HG03039 (cell line): ENCODE measurements at regions not wholly inside any gene's neighbourhood (a gene's known extent, or its start where the extent isn't known, plus 50 kb on each side); places are given as distances from the start of the nearest gene placed in this dataset.
A peak's percentile ranks its signal among the peaks of the same experiment; 100 is the strongest.

Source experiments
- ATAC-seq: cut with Tn5 transposase; IDR thresholded peaks from one replicate; pipeline ENCODE4 v1.9.1; 2021; ENCODE audit warnings: mild to moderate bottlenecking, moderate library complexity; ENCODE audit not compliant: unreplicated experiment

DNA sequence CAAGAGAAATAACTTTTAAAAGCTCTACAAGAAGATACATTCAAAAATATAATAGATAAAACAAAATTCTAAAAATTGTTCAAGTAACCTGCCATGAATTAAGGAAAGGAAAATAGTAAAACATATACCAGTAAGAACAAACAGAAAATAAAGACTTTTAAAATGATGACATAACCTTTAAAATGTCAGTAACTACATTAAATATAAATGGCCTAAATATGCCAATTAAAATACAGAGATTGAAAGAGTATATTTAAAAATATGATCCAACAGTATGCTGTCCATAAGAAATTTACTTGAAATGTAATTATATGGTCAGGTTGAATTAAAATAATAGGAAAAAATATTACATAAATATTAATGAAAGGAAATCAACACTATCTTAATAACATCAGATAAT, 911.7 kb upstream of the POU3F3 start:
- no peak for ATAC-seq

DNA sequence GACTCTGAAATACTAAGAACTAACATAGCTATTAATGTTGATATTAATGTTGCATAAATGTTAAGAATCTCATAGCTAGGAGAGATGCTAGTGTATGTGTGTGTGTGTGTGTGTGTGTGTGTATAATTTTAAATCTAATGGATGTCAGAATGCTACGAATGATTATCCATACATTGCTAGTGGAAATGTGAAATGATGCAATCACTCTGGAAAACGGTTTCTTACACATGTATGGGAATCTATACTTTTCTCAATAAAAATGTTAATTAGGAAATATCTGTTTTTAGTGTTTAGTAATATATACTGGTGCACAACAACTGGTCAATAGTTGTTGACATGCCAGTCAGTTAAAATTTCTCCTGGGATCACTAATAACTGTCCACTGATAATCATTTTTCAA, 908.8 kb upstream of the POU3F3 start:
- ATAC-seq = no peak

DNA sequence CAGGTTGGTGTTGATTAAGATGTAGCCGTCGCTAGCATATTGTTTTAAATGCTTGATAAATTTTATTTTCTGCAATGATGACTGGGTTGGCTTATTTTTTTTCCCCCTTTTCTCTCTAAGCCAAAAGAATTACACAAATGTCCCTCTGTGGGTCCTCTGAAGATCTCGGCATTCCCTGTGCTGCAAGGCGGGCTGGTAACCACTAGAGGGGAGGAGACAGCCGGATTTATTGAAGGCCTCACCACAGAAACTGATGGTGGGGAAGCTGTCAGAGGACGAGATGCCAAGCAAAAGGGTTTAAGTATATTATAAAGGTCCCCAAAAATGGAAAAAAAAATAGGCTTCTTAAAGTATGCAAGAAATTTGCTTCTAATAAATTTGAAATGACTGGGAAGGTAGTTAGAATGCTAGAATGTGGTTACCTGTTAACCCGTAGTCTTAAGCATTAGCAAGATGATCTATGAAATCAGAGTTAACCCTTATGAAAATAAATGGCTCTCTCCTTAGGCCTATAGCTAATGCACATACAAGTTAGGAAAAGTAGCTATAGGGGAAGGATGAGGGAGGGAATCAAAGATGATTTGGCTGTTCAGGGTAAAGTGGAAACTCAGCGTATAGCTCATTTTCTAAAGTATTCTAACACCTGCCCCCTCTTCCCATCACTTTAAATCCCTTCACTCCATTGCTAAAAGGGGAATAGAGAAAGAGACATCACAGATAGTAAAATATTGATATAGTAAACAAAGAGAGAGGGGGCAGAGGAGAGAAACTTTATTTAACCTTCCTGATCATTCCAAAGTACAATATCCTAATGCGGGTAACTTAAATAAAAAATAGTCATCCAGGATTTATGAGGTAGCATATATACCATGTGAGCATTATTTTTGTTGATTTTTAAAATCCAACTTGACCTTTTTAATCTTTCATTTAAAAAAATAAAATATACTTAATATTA, 894.5 kb upstream of the POU3F3 start:
- peak; percentile 58 for ATAC-seq

DNA sequence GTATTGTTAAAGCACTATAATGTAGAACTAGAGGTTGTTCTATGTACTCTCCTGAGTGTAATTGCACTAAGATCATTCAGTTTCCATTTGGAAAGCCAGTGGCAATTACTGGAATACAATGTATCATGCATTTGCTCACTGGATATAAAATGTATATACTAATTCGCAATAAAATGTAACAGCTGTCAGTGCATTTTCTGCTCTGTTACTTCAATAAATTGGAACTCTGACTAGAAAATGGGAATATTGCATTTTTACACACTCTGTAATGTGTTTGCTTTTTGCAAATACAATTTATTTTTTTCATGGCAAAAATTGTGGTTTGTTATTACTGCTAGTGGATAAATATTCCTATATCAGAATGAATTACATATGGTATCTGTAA, 893.8 kb upstream of the POU3F3 start:
- no peak for ATAC-seq

DNA sequence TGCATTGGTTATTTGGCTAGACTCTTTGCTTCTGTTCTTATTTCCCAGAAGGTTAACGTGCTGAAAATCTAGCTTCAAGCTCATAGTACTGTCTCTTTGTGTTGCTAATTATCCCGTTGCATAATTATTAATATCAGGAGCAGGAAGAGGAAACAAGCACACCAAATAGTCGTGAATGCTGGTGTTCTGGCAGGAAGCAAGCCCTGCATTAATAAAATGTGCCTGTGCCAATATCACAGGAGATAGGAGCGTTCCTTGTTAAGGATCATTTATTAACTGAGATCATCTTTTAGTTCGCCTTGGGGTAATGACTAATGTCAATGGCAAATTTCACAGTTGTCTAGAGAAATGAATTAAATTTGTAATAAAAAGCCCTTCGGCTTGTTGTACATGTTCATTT, 893.0 kb upstream of the POU3F3 start:
- ATAC-seq = no peak

DNA sequence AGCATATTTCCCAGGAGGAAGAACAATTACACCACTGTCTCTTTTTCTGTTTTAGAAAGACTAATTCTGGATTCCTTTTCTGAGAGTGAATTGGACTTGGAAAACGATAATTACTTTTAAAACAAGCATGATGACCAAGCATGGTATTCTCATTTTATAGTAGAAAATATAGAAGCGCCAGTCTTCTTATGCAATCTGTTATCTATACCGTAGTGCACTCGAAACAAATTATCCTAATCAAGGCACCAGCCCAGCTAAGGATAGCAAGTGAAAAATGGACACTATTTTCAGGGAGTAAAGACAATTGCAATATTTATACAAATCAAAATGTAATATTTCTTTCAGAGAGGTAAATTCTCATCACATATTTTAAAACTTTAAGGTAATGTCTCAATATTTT, 892.1 kb upstream of the POU3F3 start:
- ATAC-seq = no peak

DNA sequence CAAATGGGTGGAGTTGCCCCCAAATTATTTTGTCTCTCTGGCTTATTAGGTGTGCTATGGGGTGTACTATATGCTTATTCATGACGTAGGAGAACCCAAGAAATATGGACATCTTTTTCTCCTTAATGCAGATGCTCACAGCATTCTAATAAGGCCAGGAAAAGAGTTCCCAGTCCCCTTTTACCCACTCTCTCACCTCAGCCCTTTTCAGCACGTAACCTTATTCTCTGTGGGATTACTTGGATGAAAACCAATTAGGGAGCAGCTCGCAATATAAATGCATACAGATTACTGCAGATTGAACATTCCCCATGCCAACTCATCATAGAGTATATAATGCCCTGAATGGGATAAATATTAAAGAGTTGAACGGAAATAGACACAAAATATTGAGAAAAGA, 891.2 kb upstream of the POU3F3 start:
- no peak for ATAC-seq

DNA sequence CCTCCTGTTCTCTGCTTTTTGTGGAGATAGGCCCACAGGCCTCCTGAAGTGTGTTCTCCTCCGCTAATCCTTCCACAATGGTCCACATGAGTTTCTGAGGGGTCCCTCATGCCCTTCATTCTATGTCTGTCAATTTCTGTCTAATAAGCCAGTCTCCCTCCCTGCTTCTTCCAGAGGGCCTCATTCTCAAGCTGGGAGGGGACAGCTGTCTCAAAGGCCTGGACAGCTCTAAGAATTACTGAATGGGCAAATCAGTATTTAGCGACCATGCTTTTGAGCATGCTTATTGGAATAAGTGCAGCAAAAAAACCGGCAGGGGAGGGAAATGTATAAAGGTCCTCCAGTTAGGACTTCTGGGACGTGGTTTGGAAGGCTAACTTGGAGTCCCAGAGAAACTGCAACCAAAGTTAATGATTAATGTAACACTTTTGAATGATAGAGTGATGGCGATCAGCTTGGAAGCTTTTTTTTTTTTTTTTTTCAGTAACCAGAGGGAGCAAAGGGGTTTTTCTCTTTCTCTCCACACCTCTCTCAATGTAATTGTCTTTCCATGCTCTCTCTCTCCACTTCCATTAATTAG, 890.7 kb upstream of the POU3F3 start:
- no peak for ATAC-seq

DNA sequence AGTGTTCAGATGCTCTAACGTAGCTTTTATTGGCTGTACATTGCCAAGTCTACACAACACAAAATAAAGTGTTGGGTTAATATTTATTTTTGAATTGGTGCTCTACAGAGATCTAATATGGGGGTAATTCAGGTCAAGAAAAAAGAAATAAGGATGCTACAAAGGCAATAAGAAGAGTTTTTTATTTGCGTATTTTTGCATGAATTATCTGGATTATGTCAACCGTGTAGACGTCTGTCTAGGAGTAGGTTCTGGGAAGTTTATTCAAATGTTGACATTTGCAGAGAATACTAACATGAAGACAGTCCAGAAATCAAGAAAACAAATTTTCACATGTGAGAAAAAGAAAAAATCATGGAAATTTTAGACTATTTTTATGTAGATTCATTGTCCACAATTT, 876.7 kb upstream of the POU3F3 start:
- no peak for ATAC-seq

DNA sequence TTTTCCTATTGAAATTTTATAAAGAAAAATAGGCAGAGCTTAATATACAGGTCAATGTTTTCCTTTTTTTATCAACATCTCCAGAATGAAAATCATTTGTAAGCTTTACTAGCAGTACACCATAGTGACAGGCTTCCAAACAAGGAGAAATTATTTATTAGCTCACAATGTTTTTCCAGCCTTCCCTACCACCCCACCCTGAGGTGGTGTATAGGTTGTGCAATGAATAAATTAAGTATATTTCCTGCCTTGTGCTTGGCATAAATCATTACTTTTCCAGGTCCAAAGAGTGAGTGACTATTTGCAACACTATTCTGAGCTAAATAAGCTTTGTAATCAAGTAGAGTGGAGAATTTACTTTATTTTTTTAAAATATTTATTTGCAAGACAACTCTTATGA, 876.2 kb upstream of the POU3F3 start:
- ATAC-seq = no peak

DNA sequence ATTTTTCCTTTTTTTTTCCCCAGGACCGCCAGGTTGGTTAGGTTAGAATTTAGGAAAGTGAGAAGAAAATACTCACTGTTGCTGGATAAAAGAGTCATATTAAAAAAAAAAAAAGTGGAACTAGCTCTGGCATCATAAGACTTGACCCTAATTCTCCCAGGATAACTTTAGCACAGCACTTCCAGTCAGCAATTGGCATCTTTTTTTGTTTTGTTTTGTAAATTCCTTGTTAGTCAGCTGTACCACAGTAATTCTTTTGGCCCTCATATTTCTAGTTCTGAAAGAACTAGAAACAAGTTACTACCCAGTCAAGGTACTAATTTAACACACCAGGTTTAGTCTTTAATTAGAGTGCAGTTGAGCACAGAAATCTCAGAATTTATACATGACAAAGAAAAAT, 873.5 kb upstream of the POU3F3 start:
- no peak for ATAC-seq

DNA sequence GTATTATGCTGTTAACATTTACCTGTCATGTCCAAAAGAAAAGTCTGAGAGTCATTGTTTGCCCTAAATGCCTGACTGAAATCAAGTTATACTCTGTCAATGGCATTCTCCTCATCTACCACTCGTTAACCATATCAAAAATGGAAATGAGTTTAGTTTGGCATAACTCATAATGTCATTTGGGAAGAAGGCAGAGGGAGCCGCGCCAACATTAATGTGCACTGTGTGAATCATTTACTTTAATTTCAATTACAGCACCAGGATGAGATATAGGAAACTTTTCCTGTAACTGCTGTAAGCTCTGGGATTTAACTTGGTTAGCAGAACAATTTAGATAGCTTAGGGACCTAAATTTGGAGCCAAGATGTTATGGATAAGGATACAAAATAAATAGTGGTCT, 871.2 kb upstream of the POU3F3 start:
- no peak for ATAC-seq

DNA sequence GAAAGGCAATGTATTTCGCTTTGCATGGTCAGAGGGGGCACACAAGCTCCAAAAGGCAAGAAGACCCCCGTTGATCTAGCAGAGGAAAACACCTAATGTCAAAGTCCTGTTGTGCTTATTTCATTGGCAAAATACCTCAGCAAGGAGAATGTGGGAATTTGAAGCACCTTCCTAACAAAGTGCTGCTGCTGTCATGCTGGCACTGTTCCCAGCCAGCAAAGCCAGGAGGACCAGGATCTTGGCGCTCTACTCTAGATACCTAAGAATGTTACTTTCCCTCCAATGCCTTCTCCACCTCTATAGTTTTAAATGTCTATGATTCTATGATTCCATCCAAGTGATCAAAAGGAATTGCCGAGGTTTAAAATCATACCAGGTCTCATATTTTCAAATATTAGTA, 867.9 kb upstream of the POU3F3 start:
- ATAC-seq = no peak

DNA sequence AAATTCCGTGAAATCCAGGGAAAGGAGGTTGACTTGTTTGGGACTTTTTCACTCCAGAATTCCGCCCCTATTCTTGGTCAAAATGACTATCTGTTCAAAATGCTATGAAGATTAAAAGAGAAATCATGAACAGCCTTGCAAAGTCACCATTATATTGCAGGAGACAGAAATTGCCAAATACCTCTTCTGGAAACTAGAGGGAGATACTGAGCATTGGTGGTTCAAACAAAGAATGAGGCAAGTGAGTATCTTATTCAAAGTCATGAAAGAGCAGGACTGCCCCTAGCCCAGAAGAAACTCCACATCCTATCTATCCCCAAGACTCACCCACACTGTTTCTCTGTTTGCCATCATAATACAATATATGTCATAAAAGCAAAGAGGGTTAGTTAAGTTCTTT, 862.3 kb upstream of the POU3F3 start:
- ATAC-seq = no peak

DNA sequence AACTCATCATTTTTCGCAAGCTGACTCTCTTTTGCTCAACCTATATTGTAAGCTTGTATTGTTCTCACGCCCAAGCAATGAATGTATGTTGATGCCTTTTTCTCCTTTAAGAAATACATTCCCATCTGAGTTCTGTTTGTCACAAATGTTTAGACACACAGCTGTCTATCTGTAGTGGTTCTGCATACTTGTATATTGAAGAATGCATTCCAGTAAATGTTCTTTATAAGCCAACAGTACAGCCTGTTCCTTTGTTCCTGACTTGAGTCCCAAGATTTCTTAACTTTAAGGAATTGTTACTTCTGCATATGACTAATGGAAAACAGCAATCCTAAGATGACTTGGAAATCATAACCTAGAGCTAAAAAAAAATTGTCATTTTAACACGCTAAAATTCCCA, 849.1 kb upstream of the POU3F3 start:
- no peak for ATAC-seq

DNA sequence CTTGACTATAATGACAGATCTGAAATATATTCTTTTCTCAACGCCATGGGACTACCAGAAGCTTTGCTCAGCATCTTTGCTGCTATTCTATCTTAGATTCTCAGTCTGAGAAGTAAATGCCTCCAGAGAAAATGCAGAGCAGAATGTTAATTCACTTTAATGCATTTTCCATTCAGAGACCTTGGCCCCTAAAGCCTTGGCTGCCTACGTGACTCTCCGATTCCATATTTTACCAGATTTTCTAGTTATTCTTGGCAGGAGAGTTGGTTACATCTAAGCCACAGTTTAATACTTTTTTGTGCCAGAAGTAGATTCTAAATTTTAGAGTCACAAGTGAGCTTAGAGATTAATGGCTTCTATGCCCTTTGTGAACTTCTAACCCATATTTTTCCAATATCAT, 837.1 kb upstream of the POU3F3 start:
- no peak for ATAC-seq

DNA sequence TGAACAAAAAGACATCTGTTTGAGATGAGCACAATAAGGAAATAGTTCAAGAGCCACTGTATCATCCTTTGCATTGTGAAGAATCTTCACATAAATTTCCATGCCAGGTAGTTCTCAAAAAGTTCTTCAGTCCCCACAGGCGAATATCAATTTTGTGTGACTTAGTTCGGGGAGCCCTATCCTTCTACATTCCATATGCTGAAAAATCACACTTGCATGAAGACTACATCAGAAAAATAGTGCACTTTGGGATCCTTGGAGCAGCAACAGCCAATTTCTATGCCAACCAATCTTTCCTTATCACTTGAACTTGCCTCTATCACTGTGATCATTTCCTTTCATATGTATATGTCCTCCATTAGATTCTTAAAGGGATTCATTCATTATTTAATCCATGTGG, 830.6 kb upstream of the POU3F3 start:
- ATAC-seq = no peak

DNA sequence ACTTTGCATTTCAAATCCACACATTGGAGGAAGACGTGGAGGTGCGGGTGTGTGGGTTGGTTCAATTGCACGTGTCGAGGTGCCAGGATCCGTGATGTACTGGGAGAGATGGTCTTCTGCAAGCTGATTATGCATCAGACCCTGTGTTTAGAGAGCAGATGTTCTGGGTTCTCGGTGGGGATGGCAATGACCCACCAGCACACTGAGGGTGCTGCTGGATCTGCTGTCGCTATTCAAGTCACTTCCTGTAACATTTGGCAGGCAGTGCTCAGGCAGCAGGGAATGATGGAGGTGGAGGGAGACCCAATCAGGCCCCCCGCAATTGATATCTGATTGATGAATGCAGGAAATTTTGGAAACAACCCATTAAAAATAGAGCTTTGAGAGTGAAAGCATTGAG, 830.1 kb upstream of the POU3F3 start:
- ATAC-seq = no peak

DNA sequence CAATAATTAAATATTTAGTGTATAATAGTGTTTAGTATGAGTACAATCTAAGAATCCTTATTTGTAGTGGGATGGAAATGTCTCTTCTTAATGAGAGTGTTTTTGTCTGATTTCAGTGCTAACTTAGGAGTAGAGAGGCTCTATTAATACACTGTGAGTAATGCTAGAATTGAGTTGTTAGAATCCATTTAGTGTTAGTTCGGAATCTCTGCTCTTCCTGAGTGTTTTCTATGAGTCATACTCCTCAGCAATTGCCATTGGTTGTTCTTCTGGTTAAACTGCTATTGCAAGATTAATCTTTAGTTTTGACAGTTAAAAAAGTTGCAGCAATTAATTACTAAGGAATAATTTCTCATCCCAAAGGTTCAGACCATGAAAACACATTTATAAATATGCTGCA, 828.6 kb upstream of the POU3F3 start:
- ATAC-seq = no peak

DNA sequence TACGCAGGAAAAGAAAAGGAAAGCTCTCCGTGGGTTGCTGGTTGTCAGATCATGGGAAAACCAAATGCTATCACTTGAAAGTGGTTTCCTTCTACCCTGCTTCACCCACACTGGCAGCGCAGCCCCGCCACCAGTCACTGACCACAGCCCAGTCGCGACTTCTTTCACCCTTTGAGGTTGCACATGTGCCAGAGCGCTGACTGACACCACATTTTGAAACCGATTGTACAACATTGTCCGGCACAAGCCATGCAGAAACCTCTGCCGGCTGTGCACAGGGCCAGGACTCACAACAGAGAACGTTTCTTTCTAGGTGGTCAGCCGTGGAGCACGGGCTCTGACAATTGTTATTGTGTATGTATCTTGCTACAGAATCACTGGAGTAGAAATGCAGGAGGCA, 827.2 kb upstream of the POU3F3 start:
- no peak for ATAC-seq

DNA sequence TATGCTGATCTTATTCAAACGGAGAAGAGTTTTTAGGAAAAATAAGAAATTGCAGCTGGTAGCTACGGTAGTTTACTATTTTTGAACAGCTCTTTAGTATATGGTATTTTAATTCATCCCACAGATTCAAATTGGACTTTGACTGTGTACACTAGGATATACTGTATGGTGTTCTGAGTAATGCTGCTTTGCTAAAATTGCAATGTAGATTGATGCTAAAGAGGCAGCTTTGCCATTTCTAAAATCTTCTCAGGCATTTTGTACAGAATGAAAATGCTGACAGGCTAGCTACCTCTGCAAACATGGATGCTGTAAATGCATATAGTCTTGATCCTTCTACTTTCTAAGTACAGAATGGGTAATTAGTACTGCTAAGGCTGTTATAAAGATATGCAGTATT, 826.6 kb upstream of the POU3F3 start:
- no peak for ATAC-seq

DNA sequence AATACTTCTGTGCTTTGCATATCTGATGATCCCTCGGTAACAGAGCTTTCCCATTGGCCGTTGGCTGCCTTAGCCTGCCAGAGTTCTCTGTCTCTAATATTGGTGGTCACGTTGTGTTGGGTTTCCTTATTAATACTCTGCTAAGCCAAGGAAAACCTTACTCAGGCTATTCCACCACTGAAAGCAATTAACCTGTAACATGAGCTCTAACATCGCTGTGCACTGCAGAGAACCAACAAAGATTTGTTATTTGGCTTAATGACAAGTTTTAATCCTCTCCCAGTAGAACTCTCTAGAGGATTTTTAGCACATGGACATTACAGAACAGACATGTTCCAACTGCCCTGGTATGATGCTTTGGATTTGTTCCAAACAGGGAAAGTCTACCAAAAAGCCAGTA, 825.9 kb upstream of the POU3F3 start:
- ATAC-seq = no peak

DNA sequence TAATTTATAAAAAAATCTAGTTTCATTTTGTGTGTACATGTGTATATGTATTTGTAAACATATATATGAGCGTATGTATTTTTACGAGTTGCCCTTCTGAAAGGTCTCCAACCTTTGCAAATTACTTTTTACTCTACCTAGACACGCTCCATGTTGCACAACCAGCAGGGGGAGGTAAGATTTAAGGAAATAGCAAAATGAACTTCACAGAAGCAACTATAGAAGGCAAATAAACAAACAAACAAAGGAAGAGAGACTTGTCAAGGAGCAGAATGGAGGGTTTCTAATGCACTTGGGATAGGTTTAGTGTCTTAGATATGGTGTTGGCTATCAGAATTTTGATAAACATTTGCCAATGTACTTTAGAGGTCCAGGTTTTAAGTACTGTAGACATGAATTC, 820.5 kb upstream of the POU3F3 start:
- no peak for ATAC-seq
